OCI-LY1 (cell line): ENCODE measurements at regions not wholly inside any gene's neighbourhood (a gene's known extent, or its start where the extent isn't known, plus 50 kb on each side); places are given as distances from the start of the nearest gene placed in this dataset.

Source experiments
- EZH2 ChIP-seq: fragments of 200-600 bp; sonication (generic), shearing (Covaris generic); IDR thresholded peaks from 2 replicates; pipeline ENCODE4 v1.8.0; 2017; ENCODE audit warnings: borderline replicate concordance, mixed run types, mild to moderate bottlenecking, antibody characterized with exemption, low read length, moderate library complexity, mixed read lengths
- TF ChIP-seq, protein P1 (sequence below): fragments of 200-600 bp; sonication (generic), shearing (Covaris generic); IDR thresholded peaks from 2 replicates; pipeline ENCODE4 v1.5.1; 2017; ENCODE audit warnings: mild to moderate bottlenecking, antibody characterized with exemption, low read length, moderate library complexity, mixed read lengths

GRCh38 chr4:147084861-147085260 lies 139.2 kb upstream of the TTC29 start:
- no peak for TF ChIP-seq EZH2
- TF ChIP-seq, protein P1, sequence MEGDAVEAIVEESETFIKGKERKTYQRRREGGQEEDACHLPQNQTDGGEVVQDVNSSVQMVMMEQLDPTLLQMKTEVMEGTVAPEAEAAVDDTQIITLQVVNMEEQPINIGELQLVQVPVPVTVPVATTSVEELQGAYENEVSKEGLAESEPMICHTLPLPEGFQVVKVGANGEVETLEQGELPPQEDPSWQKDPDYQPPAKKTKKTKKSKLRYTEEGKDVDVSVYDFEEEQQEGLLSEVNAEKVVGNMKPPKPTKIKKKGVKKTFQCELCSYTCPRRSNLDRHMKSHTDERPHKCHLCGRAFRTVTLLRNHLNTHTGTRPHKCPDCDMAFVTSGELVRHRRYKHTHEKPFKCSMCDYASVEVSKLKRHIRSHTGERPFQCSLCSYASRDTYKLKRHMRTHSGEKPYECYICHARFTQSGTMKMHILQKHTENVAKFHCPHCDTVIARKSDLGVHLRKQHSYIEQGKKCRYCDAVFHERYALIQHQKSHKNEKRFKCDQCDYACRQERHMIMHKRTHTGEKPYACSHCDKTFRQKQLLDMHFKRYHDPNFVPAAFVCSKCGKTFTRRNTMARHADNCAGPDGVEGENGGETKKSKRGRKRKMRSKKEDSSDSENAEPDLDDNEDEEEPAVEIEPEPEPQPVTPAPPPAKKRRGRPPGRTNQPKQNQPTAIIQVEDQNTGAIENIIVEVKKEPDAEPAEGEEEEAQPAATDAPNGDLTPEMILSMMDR: no peak
